ENCODE measurements at regions not wholly inside any gene's neighbourhood (a gene's known extent, or its start where the extent isn't known, plus 50 kb on each side); places are given as distances from the start of the nearest gene placed in this dataset.
"Not testable (repeated sequence)": the region's sequence is repeated elsewhere in the genome, so short reads cannot be mapped to it uniquely, and the experiment has no call there.

DNA sequence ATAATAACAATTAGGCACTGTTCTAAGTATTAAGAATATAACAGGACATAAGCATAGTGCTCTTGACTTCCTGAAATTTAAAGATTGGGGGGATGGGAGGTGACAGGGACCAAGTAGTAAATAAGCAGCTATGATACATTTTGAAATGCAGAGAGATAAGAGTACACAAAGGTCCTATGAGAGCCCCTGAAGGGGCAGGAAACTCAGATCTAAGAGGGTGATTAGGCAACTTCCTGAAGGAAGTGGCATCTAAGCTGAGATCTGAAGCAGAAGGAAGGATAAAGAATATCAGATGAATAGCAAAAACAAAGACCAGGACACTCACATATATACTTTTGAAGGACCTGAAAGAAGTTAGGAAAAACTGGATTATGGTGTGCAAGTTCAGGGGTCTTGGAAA lies 415.2 kb upstream of the FRG2C start:
- peak; percentile 68 for DNase-seq

DNA sequence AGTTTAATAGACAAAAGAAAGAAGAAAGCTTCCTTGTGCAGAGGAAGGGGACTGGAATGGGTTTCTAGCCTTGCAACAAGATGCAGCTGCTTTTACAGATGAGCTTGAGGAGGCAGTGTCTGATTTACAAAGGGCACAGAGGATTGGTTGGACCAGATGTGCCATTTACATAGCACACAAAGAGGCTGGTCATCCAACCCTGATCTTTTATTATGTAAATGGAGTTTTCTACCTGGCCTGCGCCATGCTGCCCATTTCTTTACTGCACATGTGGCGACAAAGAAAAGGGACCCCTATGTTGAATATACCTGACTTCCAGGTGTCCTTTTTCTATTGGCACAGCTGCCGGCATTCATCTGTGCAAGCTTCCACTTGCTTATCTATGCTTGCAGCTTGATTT lies 409.4 kb upstream of the FRG2C start:
- no peak for DNase-seq

DNA sequence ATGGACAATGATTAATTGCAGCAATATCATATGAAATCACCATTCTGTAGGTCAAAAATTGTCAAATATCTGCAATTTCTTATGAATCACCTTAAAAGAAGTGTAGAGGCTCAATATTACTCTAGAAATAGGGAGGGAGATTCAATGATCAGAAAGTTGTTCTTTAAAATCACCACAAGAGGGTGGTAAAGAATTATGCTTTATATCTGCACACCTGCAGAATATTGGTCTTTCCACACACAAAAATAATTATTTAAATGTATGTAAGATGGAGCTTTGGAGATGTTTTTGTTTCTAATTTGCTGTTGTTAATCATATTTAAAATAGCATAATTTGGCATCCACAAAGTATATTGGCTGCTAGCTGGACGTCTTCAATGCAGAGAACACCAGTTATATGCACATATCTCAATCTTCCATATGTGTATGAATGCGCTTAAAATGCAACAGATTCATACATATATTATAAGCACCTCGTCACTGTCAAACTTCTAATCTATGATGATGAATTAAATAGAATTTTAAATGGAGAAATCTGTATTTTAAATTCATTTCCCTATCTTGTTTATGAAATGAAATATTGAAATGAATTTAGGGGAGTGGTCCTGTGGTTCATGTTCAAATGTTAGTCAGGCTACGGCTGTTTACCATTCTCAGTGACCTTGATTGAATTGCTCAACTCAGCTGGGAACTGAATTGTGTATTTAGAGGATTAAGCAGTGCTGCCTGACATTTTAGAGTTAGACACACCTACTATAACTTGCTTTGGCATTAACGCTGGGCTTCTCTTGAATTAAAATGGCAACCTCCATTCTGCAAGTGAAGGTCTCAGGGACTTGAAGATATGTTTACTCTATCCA lies 405.1 kb upstream of the FRG2C start:
- DNase-seq = not testable (repeated sequence)

DNA sequence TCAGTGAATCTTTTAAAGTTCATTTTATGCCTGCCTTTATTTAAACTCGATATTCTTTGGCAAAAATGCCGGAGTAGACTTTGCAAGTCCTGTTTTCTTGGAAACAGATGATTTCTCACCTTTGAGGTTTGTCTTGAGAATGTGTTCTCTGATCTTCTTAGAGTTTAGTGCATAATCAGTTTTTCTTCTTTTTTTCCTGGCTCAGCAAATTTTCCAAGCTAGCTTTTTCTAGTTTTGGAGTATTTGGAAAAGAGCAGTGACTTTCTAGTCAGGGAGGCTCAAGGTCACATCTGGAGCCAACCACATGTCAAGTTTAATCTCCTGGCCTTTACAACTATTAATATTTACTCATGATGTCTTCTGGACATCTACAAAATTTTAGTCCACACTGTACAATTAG lies 403.2 kb upstream of the FRG2C start:
- DNase-seq = not testable (repeated sequence)

DNA sequence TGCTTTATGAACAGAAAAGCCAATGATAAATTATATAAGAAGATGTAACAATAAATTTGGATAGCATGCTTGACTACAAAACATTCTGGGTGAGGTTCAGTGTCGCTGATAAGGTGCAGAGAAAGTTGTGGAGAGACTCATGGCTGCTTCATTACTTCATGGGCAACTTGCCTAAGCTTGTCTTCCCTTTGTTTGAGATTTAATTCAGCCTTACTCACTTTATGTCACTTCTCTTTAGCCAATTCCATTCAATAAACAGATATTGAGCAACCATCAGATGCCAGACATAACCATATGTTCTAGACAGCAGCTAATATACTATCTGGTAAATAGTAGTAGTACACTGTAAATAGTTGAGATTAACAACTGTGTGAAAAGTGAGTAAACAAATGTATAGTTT lies 401.5 kb upstream of the FRG2C start:
- DNase-seq = no peak

DNA sequence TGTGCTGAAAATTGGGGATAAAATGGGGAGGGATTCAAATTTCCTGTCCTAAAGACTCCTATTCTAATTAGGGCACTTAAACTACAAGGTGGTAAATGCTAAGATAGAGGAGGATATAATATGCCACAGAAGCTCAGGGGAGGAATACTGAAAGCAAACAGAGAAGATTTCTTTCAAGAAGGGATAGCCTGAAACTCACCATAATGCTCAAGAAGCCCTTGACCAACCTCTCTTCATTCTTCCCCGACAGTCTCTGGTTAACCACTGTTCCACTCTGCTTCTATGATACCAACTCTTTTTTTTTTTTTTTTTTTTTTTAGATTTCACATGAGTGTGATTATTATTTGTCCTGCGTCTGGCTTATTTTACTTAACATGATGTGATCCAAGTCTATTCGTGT lies 398.2 kb upstream of the FRG2C start:
- no peak for DNase-seq

DNA sequence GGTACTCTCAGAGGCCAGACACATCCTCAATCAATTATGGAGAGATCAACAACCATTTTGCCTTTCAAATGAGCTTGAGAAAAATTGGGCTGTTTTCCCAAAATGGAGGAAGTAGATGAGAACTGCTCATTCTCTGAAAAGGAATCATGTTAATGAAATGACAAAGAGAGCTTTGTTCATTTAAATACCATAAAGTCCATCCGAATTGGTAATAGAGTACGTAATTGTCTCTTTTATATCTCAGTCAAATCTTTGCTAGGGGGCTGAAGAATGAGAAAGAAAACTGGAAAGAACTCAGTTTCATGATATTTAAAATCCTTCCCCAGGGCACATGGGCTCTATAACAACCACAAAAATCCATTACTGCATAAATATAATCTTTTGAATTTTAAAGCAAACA lies 395.6 kb upstream of the FRG2C start:
- DNase-seq = not testable (repeated sequence)

DNA sequence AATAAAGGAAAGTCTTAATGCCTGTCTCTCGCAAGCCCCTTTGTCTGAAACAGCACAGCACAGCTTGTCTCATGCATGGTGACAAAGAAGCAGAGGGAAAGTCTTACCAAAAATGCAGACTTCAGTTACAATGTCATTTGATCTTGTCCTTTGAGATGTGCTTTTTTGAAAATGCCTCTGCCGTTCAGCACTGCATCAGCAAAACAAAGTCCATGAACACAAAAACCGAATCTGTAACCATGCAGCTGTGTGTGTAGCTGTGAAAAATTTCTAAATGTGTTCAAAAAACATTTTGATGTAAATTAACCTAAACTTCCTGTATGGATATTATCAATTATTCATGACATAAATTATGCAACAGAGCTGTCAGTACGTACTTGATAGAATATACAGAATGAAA lies 391.9 kb upstream of the FRG2C start:
- not testable (repeated sequence) for DNase-seq

DNA sequence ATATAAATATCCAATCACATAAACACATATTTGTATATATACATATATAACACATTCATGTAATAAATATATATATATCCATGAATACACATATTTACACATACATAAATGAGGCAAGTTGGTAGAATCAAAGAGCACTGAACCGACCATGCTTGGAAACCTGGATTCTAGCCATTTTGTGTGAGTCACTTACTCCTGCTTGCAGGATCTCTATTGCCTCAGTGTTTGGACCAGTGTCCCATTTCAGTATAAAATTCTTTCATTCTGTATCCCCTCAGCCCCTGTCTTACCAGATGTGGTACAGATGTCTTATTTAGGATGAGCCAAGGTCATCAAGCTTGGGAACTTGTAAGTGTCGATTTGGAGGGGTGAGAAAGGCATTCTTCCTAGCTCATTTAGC lies 391.4 kb upstream of the FRG2C start:
- no peak for DNase-seq

DNA sequence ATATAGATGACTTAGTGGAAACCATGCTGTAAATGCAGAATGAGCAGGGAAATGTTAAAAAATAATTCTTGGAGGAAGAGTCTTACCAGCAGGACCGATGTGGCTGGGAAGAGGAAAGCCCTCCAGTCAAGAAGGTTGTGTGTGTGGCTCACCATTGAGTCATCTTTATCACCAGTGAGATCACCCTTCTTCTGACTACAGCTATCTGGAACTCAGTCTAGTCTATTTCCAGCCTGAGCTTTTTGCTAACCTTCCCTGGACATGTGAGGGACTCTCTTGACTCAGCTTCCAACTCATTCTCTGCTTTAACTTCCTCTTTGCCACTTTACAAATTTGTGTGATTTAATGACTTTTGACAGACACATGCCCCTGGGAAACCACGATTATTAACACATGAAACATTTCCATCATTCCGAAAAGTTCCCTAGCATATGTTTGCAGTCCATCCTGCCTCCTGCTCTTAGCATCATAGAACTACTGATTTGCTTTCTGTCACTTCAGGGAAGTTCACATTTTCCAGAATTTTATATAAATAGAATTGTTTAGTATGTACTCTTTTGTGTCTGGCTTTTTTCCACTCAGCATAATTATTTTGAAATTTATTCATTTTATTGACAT lies 378.5 kb upstream of the FRG2C start:
- DNase-seq = not testable (repeated sequence)

DNA sequence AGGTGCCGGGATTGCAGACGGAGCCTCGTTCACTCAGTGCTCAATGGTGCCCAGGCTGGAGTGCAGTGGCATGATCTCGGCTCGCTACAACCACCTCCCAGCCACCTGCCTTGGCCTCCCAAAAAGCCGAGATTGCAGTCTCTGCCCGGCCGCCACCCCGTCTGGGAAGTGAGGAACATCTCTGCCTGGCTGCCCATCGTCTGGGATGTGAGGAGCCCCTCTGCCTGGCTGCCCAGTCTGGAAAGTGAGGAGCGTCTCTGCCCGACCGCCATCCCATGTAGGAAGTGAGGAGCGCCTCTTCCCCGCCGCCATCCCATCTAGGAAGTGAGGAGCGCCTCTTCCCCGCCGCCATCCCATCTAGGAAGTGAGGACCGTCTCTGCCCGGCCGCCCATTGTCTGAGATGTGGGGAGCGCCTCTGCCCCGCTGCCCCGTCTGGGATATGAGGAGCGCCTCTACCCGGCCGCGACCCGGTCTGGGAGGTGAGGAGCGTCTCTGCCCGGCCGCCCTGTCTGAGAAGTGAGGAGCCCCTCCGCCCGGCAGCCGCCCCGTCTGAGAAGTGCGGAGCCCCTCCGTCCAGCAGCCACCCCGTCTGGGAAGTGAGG lies 375.1 kb upstream of the FRG2C start:
- not testable (repeated sequence) for DNase-seq

DNA sequence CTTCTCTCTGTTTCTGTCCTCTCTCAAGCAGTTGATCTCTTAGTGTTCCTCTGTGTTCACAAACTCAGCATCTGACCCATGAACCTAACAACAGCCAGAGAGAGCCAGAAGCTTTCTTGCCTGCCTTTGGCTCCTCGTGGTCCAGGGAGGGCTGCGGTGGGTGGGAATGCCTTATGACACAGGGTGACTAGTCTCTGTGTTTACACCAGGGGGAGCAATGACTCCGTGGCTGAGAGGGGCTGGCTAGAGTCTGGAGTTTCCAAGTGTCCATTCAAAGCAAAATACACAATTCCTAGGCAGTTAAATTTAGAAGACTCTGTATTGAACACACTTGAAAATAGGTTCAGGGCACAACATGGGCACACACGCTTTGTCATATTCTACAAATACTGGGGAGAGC lies 370.0 kb upstream of the FRG2C start:
- no peak for DNase-seq

DNA sequence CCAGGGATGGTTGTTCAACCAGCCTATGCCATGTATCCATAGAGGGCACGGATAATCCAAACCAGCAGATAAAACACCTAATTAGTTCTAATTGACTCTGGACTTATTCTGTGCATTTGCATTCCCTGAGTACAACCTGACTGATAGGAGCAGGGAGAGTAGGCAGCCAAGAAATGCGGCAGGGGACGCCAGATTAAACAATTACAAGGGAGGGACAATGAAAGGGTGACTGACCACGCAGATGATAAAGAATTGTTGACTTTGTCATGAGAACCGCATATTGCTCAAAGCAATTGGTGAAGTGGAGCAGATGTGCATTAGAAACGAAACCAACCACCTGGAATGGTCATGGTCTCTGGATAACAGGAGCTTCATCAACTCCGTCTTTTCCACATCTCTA lies 369.1 kb upstream of the FRG2C start:
- DNase-seq = no peak

DNA sequence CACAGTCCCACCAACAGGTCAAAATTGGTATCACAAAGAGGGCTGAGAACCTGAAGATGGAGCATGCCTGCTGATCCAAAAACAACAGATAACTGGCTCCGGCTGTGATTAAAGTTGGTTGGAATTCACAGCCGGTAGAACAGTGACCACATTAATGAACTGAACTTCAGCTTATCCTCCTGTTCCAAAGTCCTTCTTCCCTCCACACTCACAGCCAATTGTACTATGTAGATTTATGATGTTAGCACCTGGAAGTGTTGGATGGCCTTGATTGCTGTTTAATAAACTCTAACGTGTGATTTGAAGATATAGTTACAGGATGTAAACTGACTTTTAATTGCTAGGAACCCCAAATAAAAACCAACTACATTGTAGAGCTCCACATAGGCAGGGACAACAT lies 367.3 kb upstream of the FRG2C start:
- DNase-seq = no peak

DNA sequence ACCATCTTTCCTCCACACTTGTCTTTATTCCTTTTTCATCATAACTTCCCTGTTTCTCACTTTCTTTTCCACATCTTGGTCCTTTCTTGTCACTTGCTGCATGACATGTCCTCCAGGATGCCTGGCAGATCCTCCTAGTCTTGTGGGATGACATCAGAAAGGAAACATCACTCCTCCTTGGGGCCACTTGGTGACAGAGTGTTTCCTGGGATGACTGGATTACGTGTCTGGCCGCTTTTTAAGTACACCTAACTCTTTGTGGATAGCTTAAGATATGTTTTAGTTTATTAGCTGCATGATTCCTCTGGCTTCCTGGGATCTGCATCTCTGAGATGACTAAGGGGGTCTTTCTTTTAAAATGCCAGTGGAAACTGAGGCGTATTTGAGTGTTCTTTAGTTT lies 363.5 kb upstream of the FRG2C start:
- DNase-seq = no peak

DNA sequence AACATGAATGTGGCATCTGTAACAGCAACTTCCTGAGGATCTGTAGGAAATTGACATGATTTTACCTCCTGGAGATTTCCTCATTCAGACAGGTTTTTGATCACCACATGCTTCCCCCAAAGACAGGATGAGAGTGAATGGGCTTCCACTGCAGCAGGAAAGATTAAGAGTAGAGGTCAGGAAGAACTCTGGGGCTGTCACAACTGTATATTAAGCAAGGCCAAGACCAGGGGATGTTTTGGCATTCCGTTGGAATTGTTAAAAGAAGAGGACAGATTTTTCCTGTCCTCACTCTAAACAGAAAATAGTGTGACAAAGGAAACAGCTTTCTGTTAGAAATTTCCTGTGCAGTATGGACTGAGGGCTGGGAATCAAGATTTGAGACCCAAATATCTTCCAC lies 363.1 kb upstream of the FRG2C start:
- DNase-seq = not testable (repeated sequence)

DNA sequence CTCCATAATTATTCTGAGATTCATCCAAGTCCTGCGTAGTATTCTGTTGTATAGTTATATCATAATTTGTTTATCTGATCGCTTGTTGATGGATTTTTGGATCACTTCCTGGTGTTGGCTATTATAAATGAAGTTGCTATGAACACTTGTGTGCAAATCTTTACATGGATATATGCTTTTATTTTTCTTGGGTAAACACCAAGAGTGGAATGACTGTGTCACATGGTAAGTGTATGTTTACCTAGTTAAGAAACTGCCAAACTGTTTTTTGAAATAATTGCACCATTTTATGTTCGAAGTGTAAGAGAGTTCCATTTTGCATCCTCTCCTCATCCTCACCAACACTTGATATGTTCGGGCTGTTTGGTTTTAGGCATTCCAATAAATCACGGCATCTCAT lies 360.4 kb upstream of the FRG2C start:
- DNase-seq = no peak

DNA sequence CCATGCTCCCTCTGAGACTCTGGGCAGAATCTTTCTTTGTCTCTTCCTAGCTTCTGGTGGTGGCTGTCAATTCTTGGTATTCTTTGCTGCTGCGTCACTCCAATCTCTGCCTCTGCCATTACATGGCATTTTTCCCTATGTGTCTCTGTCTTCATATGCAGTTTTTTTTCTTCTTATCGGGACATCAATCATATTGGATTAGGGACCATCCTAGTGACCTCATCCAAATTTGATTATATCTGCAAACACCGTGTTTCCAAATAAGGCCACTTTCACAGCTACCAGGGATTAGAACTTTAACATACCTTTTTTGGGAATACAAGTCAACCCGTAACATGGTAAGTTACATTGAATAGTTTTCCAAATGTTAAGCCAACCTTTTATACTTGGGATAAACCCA lies 358.2 kb upstream of the FRG2C start:
- DNase-seq = no peak

DNA sequence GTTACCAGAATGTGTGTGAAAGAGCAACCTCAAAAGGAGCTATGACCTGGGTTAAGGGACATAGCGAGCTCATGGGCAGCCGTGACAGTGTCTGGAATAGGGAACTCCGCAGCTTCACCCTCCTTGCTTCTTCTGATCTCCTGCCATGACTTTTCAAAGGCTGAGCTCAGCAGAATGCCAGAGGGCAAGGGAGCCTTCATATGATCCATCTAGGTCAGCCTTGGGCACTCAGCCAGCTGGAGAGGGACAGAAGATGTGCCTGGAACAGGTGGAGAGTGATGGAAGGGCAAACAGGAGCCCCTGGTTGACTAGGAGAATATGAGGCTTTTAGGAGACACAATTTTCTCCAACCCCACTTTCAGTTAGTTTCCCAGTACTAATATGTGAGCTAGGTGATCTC lies 352.8 kb upstream of the FRG2C start:
- not testable (repeated sequence) for DNase-seq

DNA sequence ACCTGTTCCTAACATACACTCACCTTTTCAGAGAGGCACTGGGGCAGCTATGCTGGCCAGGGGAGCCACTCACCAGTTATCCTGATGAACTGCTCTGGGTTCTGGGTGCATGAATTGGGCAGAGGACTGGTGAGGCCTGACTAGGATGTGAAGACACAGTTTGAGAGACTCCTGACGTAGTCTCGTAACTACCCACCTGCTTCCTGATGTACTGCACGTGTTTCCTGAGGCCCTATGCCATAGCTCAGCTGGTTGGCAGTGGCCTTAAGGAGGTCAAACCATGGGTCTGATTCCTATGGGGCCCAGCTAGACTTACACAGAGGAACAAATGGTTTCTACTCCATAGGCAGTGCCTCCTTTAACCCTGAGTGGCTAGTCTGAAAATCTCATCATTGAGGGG lies 351.7 kb upstream of the FRG2C start:
- DNase-seq = not testable (repeated sequence)

DNA sequence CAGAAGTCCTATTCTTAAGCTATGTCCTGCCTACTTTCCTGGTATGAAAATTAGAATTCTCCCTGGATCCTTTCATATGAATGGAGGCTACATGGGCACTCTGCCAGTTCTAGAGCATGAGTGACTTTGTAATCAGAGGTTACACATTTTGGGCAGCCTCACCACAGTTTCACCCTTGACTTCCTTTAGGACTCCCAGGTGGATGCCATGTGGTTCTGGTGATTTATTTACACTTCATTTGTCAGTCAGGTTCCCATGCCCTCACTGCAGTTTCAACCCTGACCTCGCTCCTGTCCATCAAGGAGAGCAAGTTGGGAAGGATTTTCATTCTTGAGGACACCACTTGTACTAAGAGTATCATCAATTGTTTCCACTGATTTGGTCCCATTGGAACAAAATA lies 344.4 kb upstream of the FRG2C start:
- not testable (repeated sequence) for DNase-seq

DNA sequence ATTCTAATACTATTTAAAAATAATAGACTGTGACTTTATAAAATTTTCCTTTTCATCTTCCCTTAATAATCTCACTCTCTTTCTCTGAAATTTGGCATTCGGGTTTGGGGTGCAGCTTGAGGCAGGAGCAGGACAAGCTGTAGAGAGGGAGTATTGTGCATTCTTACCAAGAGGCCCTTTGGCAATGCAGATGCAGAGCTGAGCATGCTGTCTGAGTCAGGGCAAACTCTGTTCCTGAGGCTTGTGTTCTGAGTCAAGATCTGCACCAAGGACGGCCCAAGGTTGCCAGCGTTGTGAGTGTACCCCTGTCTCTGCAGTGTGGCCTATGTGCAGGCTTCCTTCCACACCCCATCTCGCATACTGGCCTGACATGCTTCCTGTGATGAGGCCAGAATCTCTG lies 343.8 kb upstream of the FRG2C start:
- no peak for DNase-seq

DNA sequence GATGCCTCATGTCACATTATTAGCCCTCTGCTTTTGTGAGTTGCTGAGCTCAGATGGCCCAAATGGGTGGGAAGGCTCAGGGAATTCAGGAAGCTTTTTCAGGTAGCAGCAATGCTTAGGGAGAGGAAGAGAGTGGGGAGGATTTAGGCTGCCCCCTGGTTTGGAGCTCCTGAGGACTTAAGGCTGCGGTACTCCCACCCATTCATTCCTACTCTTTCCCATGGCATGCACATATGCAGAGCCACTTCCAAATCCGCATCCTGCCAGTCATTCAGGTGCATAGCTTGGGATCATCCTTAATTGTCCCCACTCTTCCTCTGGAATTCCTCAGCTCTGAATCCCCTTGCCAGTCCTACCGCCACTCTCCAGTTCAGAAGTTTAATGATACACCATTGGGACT lies 343.1 kb upstream of the FRG2C start:
- DNase-seq = no peak

DNA sequence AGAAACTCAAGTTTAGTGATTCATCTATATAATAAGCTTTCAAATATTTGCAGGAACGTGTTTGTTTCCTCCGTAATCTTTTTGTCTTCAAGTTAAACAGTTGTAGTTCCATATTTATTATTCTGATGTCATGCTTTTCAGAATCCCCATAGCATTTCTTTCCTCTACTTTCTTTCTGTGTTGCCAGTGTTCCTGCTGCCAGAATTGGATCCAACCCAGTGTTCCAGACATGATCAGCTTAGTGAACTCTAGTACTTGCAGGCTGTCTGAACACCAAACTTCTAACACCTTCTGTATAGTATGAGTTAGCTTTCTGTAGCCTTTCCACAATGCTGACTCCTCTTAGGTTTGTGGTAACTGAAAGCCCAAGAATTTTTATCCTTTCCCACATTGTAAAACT lies 340.2 kb upstream of the FRG2C start:
- not testable (repeated sequence) for DNase-seq

All from GF-D8 (cell line).